ENCODE measurements at regions not wholly inside any gene's neighbourhood (a gene's known extent, or its start where the extent isn't known, plus 50 kb on each side); places are given as distances from the start of the nearest gene placed in this dataset.

- no peak for TF ChIP-seq REST (IDR thresholded peaks at IDR 0.05; ENCODE audit: low read depth)
- TF ChIP-seq TCF7L2 (IDR thresholded peaks at IDR 0.05; ENCODE audit: borderline replicate concordance, extremely low read depth, insufficient read depth, insufficient read length): no peak
Observed at GRCh38 chr11:95567685-95568084, 221.9 kb downstream of the FAM76B start (continued).

GRCh38 chr11:95566211-95566610 lies 223.4 kb downstream of the FAM76B start:
- POLR2A ChIA-PET: no interaction called here
- Histone ChIP-seq H3K27ac (ENCODE audit: low read depth, low read length) (no peak overlapping the region), H3K36me3 (ENCODE audit: control insufficient read depth in 1 of 2, insufficient read depth in 2 of 2, low read length in 2 of 2) (no peaks in the 10 kb centered on the region), H3K9me2 (ENCODE audit: insufficient read depth) (no peaks in the 10 kb centered on the region), H3K9me3 (ENCODE audit: control insufficient read depth in 1 of 2, insufficient read depth in 1 of 2, low read depth in 1 of 2, low read length in 2 of 2) (no peaks in the 10 kb centered on the region), H3K27me3 (ENCODE audit: insufficient read depth, low read length) (no peaks in the 10 kb centered on the region; the same call in 1 of the 2 replicates), H3K4me2 (ENCODE audit: low read length) (no peak overlapping the region), H3K4me1 (ENCODE audit: control insufficient read depth in 1 of 2, insufficient read depth in 2 of 2, low read length in 2 of 2) (no peaks in the 10 kb centered on the region), H2AFZ (ENCODE audit: low read depth, low read length, poor library complexity, severe bottlenecking) (no peak overlapping the region), H3K4me3 (replicated peaks in 1 of 2; ENCODE audit: low read depth in 1 of 2, low read length in 2 of 2) (no peak overlapping the region), H3K9ac (ENCODE audit: low read length) (no peak overlapping the region), H4K20me1 (ENCODE audit: insufficient read depth) (no peaks in the 10 kb centered on the region), H3K79me2 (ENCODE audit: insufficient read depth, low read length) (no peaks in the 10 kb centered on the region)
- intact Hi-C loops (cut with micrococcal nuclease): no loop called here
- DNase-seq (ENCODE audit: low read depth, low spot score) (no peak), ATAC-seq (no peak)
- TF ChIP-seq SP1 (IDR thresholded peaks at IDR 0.05; ENCODE audit: low read depth): no peak
- no peak for TF ChIP-seq REST (IDR thresholded peaks at IDR 0.05; ENCODE audit: low read depth)
- no peak for TF ChIP-seq EZH2 (IDR thresholded peaks at IDR 0.05)
- TF ChIP-seq YY1 (IDR thresholded peaks at IDR 0.05; ENCODE audit: extremely low read depth, insufficient replicate concordance, low read depth, low read length): no peak
- TF ChIP-seq RAD21 (IDR thresholded peaks at IDR 0.05; ENCODE audit: low read depth): no peak
- no peak for TF ChIP-seq TCF7L2 (IDR thresholded peaks at IDR 0.05; ENCODE audit: borderline replicate concordance, extremely low read depth, insufficient read depth, insufficient read length)
- TF ChIP-seq ZBTB33 (IDR thresholded peaks at IDR 0.05; ENCODE audit: extremely low read depth, insufficient replicate concordance, low read length): no peak
- TF ChIP-seq CBX3 (IDR thresholded peaks at IDR 0.05; ENCODE audit: low read depth): no peak
- TF ChIP-seq ATF3 (IDR thresholded peaks at IDR 0.05): no peak
- no peak for TF ChIP-seq SIN3A (IDR thresholded peaks at IDR 0.05; ENCODE audit: low read depth)
- TF ChIP-seq EGR1 (IDR thresholded peaks at IDR 0.05; ENCODE audit: low read depth): no peak
- no peak for TF ChIP-seq JUND (IDR thresholded peaks at IDR 0.05)
- no peak for TF ChIP-seq ZFX (IDR thresholded peaks at IDR 0.05)
- TF ChIP-seq POLR2AphosphoS5 (IDR thresholded peaks at IDR 0.05; ENCODE audit: low read depth, low read length): no peak
- TF ChIP-seq ZNF274 (IDR thresholded peaks at IDR 0.05; ENCODE audit: low read depth, low read length): no peak
- no peak for TF ChIP-seq MAX (IDR thresholded peaks at IDR 0.05)
- RAD21 ChIA-PET (ENCODE audit: low non-redundant PET in 1 of 2, low total read pairs in 2 of 2, uncharacterized antibody in 2 of 2, unreplicated experiment in 2 of 2): no interaction called here
- CTCF ChIA-PET: no interaction called here
- no TSS peak for BruUV-seq (replicated peaks)

Measured in HCT116 (cell line).